ENCODE measurements at regions not wholly inside any gene's neighbourhood (a gene's known extent, or its start where the extent isn't known, plus 50 kb on each side); places are given as distances from the start of the nearest gene placed in this dataset.

- TF ChIP-seq CTCF (IDR thresholded peaks at IDR 0.05): no peak
- TF ChIP-seq POLR2A (IDR thresholded peaks at IDR 0.05): no peak
Observed at GRCh38 chr7:47042669-47043068, 539.2 kb downstream of the TNS3 start.

All from adrenal gland (tissue), 5 donors.